HepG2 (cell line): ENCODE measurements at regions not wholly inside any gene's neighbourhood (a gene's known extent, or its start where the extent isn't known, plus 50 kb on each side); places are given as distances from the start of the nearest gene placed in this dataset.
A peak's percentile ranks its signal among the peaks of the same experiment; 100 is the strongest.

Experiments used
- ERF ChIP-seq: IDR thresholded peaks from 2 replicates; pipeline ENCODE4 v1.6.1; 2018; ENCODE audit warnings: missing biosample characterization, missing genetic modification reagents
- FLYWCH1 ChIP-seq: sonication (generic); formaldehyde crosslinking; IDR thresholded peaks from 2 replicates; pipeline ENCODE4 v1.8.1; 2023; ENCODE audit warnings: mild to moderate bottlenecking, missing genetic modification reagents
- FOXC1 ChIP-seq: sonication (generic); formaldehyde crosslinking; IDR thresholded peaks from 2 replicates; pipeline ENCODE4 v1.8.0; 2022; ENCODE audit warnings: mild to moderate bottlenecking, missing genetic modification reagents, borderline replicate concordance
- HCFC1 ChIP-seq: fragments of 150-350 bp; IDR thresholded peaks from 2 replicates; pipeline ENCODE4 v1.6.1; 2014; ENCODE audit warnings: low read depth, low read length
- HIVEP1 ChIP-seq: sonication (generic); formaldehyde crosslinking; IDR thresholded peaks from 2 replicates; pipeline ENCODE4 v1.4.0; 2020; ENCODE audit warnings: mild to moderate bottlenecking, missing genetic modification reagents
- HNRNPH1 ChIP-seq: fragments of 200-400 bp; formaldehyde crosslinking; optimal IDR thresholded peaks from 2 replicates; pipeline ENCODE3; 2017; ENCODE audit warnings: mild to moderate bottlenecking, low read depth, low read length
- HOXD1 ChIP-seq: sonication (generic); formaldehyde crosslinking; IDR thresholded peaks from 2 replicates; pipeline ENCODE4 v1.5.0; 2020; ENCODE audit warnings: missing genetic modification reagents
- KLF6 ChIP-seq: IDR thresholded peaks from 2 replicates; pipeline ENCODE4 v1.8.0; 2016; ENCODE audit warnings: missing biosample characterization, missing genetic modification reagents
- MIXL1 ChIP-seq: IDR thresholded peaks from 2 replicates; pipeline ENCODE4 v1.6.1; 2016
- NFYC ChIP-seq: IDR thresholded peaks from 2 replicates; pipeline ENCODE4 v1.6.1; 2016; ENCODE audit warnings: missing genetic modification reagents, missing compliant biosample characterization
- NR3C1 ChIP-seq: sonication (generic); formaldehyde crosslinking; IDR thresholded peaks from 2 replicates; pipeline ENCODE4 v1.4.0; 2020; ENCODE audit warnings: missing genetic modification reagents
- PCBP2 ChIP-seq: fragments of 200-400 bp; formaldehyde crosslinking; optimal IDR thresholded peaks from 2 replicates; pipeline ENCODE3; 2018; ENCODE audit warnings: low read length, low read depth; ENCODE audit not compliant: poor library complexity, severe bottlenecking
- TBP ChIP-seq: sonication (generic); formaldehyde crosslinking; IDR thresholded peaks from 2 replicates; pipeline ENCODE4 v1.5.0; 2020; ENCODE audit warnings: missing genetic modification reagents
- ZFP36 ChIP-seq: fragments of 150-350 bp; IDR thresholded peaks from 2 replicates; pipeline ENCODE4 v1.6.1; 2018; ENCODE audit warnings: borderline replicate concordance, low read length, low read depth; ENCODE audit not compliant: partially characterized antibody
- ZKSCAN1 ChIP-seq: fragments of 150-350 bp; IDR thresholded peaks from 2 replicates; pipeline ENCODE4 v1.6.1; 2014; ENCODE audit warnings: low read length
- ZNF530 ChIP-seq: sonication (generic); formaldehyde crosslinking; IDR thresholded peaks from 2 replicates; pipeline ENCODE4 v1.5.0; 2020; ENCODE audit warnings: low read depth, mild to moderate bottlenecking, missing genetic modification reagents
- ZNF703 ChIP-seq: sonication (generic); formaldehyde crosslinking; IDR thresholded peaks from 2 replicates; pipeline ENCODE4 v1.5.1; 2020; ENCODE audit warnings: missing genetic modification reagents, mild to moderate bottlenecking, moderate library complexity, borderline replicate concordance
- ZNF749 ChIP-seq: sonication (generic); formaldehyde crosslinking; IDR thresholded peaks from 2 replicates; pipeline ENCODE4 v1.8.0; 2022; ENCODE audit warnings: mild to moderate bottlenecking, missing genetic modification reagents, moderate library complexity, borderline replicate concordance
- ZNF782 ChIP-seq: sonication (generic); formaldehyde crosslinking; IDR thresholded peaks from 2 replicates; pipeline ENCODE4 v1.4.0; 2020; ENCODE audit warnings: missing genetic modification reagents, mild to moderate bottlenecking, borderline replicate concordance
- ZNF841 ChIP-seq: sonication (generic); formaldehyde crosslinking; IDR thresholded peaks from 2 replicates; pipeline ENCODE4 v1.8.1; 2023; ENCODE audit warnings: missing genetic modification reagents, borderline replicate concordance
- TF ChIP-seq, protein P1 (sequence below): sonication (generic); formaldehyde crosslinking; IDR thresholded peaks from 2 replicates; pipeline ENCODE4 v1.5.1; 2020; ENCODE audit warnings: missing genetic modification reagents, mild to moderate bottlenecking, borderline replicate concordance
- TF ChIP-seq, protein P2 (sequence below), 2 experiments: sonication (generic) in 1 of 2; formaldehyde crosslinking in 1 of 2; IDR thresholded peaks; 2 replicates each; pipeline versions ENCODE4 v1.6.1 to v1.9.0; 2014 to 2022; ENCODE audit warnings: antibody characterized with exemption in 1 of 2, borderline replicate concordance in 1 of 2, inconsistent platforms in 1 of 2, low read depth in 1 of 2, missing genetic modification reagents in 1 of 2
- TF ChIP-seq, protein P3 (sequence below): sonication (generic); formaldehyde crosslinking; IDR thresholded peaks from 2 replicates; pipeline ENCODE4 v1.4.0; 2020; ENCODE audit warnings: missing genetic modification reagents

DNA sequence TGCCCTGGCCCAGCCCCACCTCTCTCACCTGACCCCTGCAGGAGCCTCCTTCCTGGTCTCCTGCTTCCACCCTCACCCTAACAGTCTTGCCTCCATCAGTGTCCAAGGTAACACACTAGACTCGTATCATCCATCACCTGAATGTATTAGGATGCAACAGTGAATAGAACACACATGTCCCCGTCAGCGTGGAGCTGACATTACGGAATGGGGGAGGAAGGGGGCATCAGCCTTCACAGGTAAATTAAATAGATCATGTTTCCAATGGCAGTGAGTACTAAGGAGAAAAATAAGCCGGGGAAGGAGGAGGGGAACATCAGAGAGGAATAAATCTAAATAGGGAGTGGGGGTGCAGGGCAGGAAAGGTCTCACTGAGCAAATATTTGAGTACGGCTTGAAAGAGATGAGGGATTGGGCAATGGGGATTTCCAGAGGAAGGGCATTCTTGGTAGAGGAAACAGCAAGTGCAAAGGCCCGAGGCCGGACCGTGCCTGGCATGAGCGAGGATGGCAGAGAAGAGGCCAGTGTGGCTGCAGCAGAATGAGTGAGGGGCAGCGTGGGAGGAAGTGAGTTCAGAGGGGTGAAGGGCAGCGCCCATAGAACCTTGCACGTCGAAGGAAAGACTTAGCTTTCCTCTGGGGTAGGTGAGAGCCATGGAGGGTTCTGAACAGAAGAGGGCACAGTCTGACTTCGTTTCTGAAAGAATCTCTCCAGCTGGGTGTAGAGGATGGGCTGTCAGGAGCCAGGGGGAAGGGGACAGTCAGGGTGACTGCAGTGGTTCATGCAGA is 110.1 kb upstream of the PTPN1 start (continued):
- no peak for TF ChIP-seq ZFP36
- no peak for TF ChIP-seq FLYWCH1 (CRISPR knock-in tag)
- no peak; the same call in 1 of the 2 replicates for TF ChIP-seq FOXC1 (CRISPR knock-in tag)
- TF ChIP-seq TBP (CRISPR knock-in tag), result no peak
- no peak for TF ChIP-seq NR3C1
- peak; percentile 92; the same call in 1 of the 2 replicates for TF ChIP-seq ZNF749
- peak; percentile 94 for TF ChIP-seq MIXL1 (CRISPR knock-in tag)
- peak; percentile 98 for TF ChIP-seq HIVEP1 (CRISPR knock-in tag)
- TF ChIP-seq ERF (CRISPR knock-in tag), result peak; percentile 100
- TF ChIP-seq ZNF703 (CRISPR knock-in tag), result peak; percentile 91
- peak; percentile 88 for TF ChIP-seq ZNF782
- TF ChIP-seq, protein P1, sequence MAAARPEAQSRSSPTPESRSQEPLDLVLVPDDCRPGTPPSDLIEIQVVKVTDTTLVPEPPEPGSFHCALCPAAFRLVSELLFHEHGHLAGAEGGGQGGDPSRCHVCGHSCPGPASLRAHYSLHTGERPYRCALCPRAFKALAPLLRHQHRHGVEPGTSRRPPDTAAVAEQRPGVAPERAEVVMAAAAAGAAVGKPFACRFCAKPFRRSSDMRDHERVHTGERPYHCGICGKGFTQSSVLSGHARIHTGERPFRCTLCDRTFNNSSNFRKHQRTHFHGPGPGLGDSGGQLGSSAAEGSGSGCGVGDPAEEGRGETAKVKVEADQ (CRISPR knock-in tag), result peak; percentile 95
- peak; percentile 77 for TF ChIP-seq PCBP2
- peak; percentile 90 for TF ChIP-seq KLF6 (CRISPR knock-in tag)
- TF ChIP-seq ZNF841 (CRISPR knock-in tag), result no peak
- TF ChIP-seq ZNF530, result no peak
- TF ChIP-seq HOXD1 (CRISPR knock-in tag), result peak; percentile 96
- TF ChIP-seq HNRNPH1, result peak; percentile 80
- 0 out of 2 replicates have a peak, but pooled peaks have one; percentile 8 for TF ChIP-seq HCFC1
- TF ChIP-seq ZKSCAN1, result peak; percentile 87; the same call in 1 of the 2 replicates
- TF ChIP-seq, protein P2, sequence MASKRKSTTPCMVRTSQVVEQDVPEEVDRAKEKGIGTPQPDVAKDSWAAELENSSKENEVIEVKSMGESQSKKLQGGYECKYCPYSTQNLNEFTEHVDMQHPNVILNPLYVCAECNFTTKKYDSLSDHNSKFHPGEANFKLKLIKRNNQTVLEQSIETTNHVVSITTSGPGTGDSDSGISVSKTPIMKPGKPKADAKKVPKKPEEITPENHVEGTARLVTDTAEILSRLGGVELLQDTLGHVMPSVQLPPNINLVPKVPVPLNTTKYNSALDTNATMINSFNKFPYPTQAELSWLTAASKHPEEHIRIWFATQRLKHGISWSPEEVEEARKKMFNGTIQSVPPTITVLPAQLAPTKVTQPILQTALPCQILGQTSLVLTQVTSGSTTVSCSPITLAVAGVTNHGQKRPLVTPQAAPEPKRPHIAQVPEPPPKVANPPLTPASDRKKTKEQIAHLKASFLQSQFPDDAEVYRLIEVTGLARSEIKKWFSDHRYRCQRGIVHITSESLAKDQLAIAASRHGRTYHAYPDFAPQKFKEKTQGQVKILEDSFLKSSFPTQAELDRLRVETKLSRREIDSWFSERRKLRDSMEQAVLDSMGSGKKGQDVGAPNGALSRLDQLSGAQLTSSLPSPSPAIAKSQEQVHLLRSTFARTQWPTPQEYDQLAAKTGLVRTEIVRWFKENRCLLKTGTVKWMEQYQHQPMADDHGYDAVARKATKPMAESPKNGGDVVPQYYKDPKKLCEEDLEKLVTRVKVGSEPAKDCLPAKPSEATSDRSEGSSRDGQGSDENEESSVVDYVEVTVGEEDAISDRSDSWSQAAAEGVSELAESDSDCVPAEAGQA (IDR thresholded peaks at IDR 0.05; ENCODE audit: low read depth), result no peak
- TF ChIP-seq, protein P2 (CRISPR knock-in tag; IDR thresholded peaks at IDR 0.05; ENCODE audit: borderline replicate concordance), result no peak
- TF ChIP-seq, protein P3, sequence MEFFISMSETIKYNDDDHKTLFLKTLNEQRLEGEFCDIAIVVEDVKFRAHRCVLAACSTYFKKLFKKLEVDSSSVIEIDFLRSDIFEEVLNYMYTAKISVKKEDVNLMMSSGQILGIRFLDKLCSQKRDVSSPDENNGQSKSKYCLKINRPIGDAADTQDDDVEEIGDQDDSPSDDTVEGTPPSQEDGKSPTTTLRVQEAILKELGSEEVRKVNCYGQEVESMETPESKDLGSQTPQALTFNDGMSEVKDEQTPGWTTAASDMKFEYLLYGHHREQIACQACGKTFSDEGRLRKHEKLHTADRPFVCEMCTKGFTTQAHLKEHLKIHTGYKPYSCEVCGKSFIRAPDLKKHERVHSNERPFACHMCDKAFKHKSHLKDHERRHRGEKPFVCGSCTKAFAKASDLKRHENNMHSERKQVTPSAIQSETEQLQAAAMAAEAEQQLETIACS (CRISPR knock-in tag), result peak; percentile 9; the same call in 1 of the 2 replicates
- no peak for TF ChIP-seq NFYC (CRISPR knock-in tag)
